ENCODE measurements at regions not wholly inside any gene's neighbourhood (a gene's known extent, or its start where the extent isn't known, plus 50 kb on each side); places are given as distances from the start of the nearest gene placed in this dataset.

- no peak for TF ChIP-seq ZHX2 (IDR thresholded peaks at IDR 0.05; ENCODE audit: low read depth)
- no peak for TF ChIP-seq ZHX2 (CRISPR knock-in tag; IDR thresholded peaks at IDR 0.05; ENCODE audit: borderline replicate concordance)
- TF ChIP-seq SYNCRIP (IDR thresholded peaks at IDR 0.05; ENCODE audit: insufficient read depth, low read depth, low read length), result no peak
- TF ChIP-seq ZNF672 (CRISPR knock-in tag; IDR thresholded peaks at IDR 0.05), result no peak
- TF ChIP-seq THAP11 (CRISPR knock-in tag; IDR thresholded peaks at IDR 0.05), result no peak
- no peak for TF ChIP-seq ZNF816 (CRISPR knock-in tag; IDR thresholded peaks at IDR 0.05; ENCODE audit: borderline replicate concordance)
- no peak for TF ChIP-seq TAF1 (CRISPR knock-in tag; IDR thresholded peaks at IDR 0.05)
- no peak for TF ChIP-seq IRF1 (CRISPR knock-in tag; IDR thresholded peaks at IDR 0.05; ENCODE audit: low read depth)
- no peak for TF ChIP-seq ZNF235 (CRISPR knock-in tag; IDR thresholded peaks at IDR 0.05; ENCODE audit: borderline replicate concordance)
These were observed 94.8 kb upstream of the SORCS3 start (continued) for GRCh38 chr10:104546336-104546735.
